NCI-H1417 treated with DMSO at 0.1 percent for 48 hours (cell line): ENCODE measurements at regions not wholly inside any gene's neighbourhood (a gene's known extent, or its start where the extent isn't known, plus 50 kb on each side); places are given as distances from the start of the nearest gene placed in this dataset.

Experiments used
- DNase-seq: peaks from one replicate; lab custom pipeline; 2025; lab: John Stamatoyannopoulos, UW

GRCh38 chr3:187618722-187619121, 51.5 kb downstream of the SST start:
- no peak for DNase-seq

- DNase-seq: no peak
These were observed 53.0 kb downstream of the SST start for GRCh38 chr3:187617213-187617612.

- no peak for DNase-seq
These were observed 53.8 kb downstream of the SST start for GRCh38 chr3:187616307-187616972.

GRCh38 chr3:187615630-187616029, 54.6 kb downstream of the SST start:
- no peak for DNase-seq

- no peak for DNase-seq
These were observed 57.5 kb downstream of the SST start for GRCh38 chr3:187612656-187613055.

- no peak for DNase-seq
These were observed 59.1 kb downstream of the SST start for GRCh38 chr3:187610981-187611511.

GRCh38 chr3:187594272-187594671, 75.9 kb downstream of the SST start:
- DNase-seq: no peak

GRCh38 chr3:187593451-187593850, 76.7 kb downstream of the SST start:
- DNase-seq: no peak

- DNase-seq: no peak
These were observed 79.2 kb downstream of the SST start for GRCh38 chr3:187590861-187591576.

- DNase-seq: no peak
These were observed 83.1 kb downstream of the SST start for GRCh38 chr3:187587076-187587475.

GRCh38 chr3:187586226-187586625, 84.0 kb downstream of the SST start:
- DNase-seq: no peak

GRCh38 chr3:187572441-187572840, 97.8 kb downstream of the SST start:
- DNase-seq: no peak

GRCh38 chr3:187571701-187572100, 98.5 kb downstream of the SST start:
- DNase-seq: no peak

GRCh38 chr3:187570776-187571175, 99.4 kb downstream of the SST start:
- no peak for DNase-seq

GRCh38 chr3:187568171-187568570, 102.0 kb downstream of the SST start:
- DNase-seq: no peak

- no peak for DNase-seq
These were observed 102.5 kb downstream of the SST start for GRCh38 chr3:187567661-187568121.

- DNase-seq: no peak
These were observed 103.2 kb downstream of the SST start for GRCh38 chr3:187567021-187567420.

- no peak for DNase-seq
These were observed 104.5 kb downstream of the SST start for GRCh38 chr3:187565701-187566100.

- DNase-seq: no peak
These were observed 111.2 kb downstream of the SST start for GRCh38 chr3:187558990-187559389.

GRCh38 chr3:187551416-187551815, 118.8 kb downstream of the SST start:
- no peak for DNase-seq

GRCh38 chr3:187550446-187550845, 119.7 kb downstream of the SST start:
- no peak for DNase-seq

- DNase-seq: no peak
These were observed 124.8 kb downstream of the SST start for GRCh38 chr3:187545366-187545765.

- no peak for DNase-seq
These were observed 125.9 kb downstream of the SST start for GRCh38 chr3:187544326-187544725.
